HG03175 (cell line): ENCODE measurements at regions not wholly inside any gene's neighbourhood (a gene's known extent, or its start where the extent isn't known, plus 50 kb on each side); places are given as distances from the start of the nearest gene placed in this dataset.
"Not testable (repeated sequence)": the region's sequence is repeated elsewhere in the genome, so short reads cannot be mapped to it uniquely, and the experiment has no call there.

Source experiments
- ATAC-seq: cut with Tn5 transposase; IDR thresholded peaks from one replicate; pipeline ENCODE4 v1.9.1; 2021; ENCODE audit warnings: mild to moderate bottlenecking, moderate library complexity; ENCODE audit not compliant: unreplicated experiment

DNA sequence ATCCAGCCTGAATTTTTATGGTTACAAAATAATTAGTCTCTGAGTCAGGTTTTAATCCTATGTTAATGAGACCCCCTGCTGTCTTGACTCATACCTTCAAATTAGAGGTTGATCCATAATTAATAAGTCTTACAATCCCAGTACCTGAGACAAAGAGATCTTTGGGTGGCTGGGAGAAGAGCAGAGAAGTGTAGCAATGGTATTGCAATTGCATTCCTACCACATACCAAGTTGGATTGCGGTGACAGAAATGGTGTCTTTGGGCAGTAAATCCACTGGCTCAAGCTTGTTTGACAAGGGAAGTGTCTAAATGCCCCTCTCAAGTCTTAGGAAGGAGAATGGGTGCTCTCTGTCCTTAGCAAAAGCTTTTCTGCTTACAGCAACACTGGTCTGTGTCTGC lies 150.4 kb downstream of the BTBD3 start:
- ATAC-seq = no peak

DNA sequence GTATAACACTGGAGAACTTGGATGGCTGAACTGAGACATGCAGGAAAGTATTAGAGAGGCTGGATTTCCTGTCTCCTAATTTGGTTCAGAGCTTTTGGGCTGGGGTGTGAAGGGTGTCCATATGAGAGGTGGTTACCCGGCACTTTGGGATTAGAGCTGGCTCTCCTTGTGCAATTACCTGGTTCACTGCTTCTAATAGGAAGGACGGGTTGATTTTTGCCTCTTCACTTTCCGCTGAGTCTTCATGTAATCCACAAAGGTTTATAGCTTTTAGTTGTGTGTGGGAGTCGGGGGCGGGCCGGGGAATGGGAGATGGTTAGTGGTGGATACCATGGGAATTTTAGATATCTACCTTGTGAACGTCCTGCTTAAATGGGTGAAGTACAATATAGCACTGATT lies 151.5 kb downstream of the BTBD3 start:
- no peak for ATAC-seq

- ATAC-seq = no peak
These were observed 154.7 kb downstream of the BTBD3 start for GRCh38 chr20:12072221-12072953.

GRCh38 chr20:12072954-12073264 lies 155.2 kb downstream of the BTBD3 start:
- no peak for ATAC-seq

DNA sequence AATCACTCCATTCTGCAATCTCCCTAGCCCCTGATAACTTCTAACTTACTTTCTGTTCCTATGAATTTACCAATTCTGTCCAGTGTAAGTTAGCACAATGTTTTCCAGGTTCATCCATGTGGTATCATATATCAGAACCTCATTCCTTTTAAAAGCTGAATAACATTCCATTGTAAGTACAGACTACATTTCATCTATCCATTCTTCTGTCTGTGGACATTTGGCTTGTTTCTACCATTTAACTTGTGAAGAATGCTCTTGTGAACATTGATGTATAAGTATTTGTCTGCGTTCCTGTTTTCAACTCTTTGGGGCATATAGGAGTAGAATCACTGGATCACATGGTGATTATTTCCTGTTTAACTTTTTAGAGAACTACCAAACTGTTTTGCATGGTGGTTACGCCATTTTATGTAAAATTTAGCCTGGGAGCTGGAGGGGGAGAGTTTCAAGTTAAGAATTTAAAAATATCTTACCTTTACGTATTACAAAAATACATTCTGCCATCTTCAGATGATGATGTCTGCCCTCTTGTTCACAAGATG lies 156.5 kb downstream of the BTBD3 start:
- ATAC-seq = no peak

DNA sequence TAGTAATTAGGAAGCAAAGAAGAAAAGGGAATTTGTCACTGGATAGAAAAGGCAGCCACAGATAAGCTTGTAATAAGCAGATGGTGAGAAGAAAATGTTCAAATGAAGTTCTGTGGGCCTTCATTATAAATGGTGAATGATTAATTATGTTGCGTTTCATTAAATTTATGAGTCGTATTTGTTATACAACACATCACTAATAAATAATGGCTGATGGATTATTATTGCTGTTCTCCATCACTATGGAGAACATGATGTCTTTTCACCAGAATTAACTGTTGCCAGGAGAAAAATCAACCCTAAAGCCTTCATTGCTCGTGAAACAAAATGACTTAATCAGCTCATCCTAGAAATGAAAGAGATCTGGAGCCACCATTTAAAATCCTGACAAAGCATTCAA lies 158.5 kb downstream of the BTBD3 start:
- no peak for ATAC-seq

DNA sequence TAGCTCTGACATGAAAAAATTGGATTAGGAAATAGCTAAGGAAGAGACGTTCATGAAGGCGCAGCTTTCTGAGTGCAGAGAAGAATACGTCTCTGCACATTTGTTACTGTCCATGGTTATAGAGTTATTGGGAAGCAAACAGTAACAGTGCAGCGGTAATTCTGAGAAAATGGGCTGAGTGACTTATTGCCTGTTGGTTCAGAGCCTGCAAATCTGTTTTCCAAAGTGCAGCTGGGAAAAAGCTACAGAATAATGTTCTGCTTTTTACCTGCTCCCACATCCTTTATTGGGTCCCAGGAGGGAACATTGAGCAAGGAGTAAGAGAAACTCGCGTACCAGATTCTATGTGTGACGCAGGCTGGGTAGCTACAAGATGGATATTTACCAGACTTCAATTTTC lies 160.2 kb downstream of the BTBD3 start:
- ATAC-seq = no peak

- no peak for ATAC-seq
These were observed 161.8 kb downstream of the BTBD3 start for GRCh38 chr20:12079490-12079889.

DNA sequence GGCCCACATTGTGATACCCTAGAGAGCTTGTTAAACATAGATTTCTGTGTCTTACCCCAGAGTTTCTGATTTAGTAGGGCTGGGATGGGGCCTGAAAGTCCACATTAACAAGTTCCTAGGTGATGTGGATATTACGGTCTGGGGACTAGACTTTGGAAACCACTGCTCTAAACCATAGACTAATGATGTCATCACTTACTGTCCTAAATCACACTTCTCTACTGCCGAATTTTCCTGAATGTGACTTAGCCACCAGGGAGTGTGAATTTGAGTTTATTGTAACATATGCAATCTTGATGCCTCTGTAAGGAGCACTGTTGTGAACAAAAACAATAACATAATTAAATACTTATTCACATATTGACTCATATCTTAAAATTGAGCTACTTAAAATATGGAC lies 165.6 kb downstream of the BTBD3 start:
- no peak for ATAC-seq

DNA sequence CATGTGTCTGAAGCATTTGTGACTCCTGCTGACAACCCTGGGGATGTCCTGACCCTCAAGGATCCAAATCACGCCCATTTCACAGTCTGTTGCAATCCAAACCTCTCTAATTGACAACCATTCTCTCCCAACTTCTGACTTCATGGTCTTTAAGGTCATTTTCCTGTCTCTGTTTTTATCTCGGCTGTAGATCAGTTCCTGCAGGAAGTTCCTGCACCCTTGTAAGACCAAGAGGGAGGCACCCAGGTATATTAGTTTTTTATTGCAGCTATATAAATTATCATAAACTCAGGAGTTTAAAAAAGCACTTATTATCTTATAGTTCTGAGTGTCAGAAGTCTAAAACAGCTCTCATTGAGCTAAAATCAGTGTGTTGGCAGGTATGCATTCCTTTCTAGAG lies 166.8 kb downstream of the BTBD3 start:
- ATAC-seq = no peak

DNA sequence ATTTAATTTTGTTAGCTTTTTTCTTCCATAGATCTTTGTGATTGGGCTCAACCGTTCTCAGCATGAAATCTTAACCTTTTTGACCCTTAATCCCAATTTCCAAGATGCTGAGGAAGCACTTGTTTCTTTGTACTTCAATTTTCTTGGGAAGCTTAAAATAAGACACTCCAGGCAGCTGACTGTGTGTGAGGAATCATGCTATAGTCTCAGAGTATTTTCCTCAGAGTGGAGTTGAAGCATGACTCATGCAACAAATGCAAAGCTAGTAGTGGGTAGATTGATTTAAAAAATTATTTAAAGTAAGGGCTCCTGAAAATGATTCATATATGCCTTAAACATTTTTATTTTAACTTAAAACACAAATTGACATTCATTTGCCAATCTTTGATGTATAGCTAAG lies 168.7 kb downstream of the BTBD3 start:
- no peak for ATAC-seq

DNA sequence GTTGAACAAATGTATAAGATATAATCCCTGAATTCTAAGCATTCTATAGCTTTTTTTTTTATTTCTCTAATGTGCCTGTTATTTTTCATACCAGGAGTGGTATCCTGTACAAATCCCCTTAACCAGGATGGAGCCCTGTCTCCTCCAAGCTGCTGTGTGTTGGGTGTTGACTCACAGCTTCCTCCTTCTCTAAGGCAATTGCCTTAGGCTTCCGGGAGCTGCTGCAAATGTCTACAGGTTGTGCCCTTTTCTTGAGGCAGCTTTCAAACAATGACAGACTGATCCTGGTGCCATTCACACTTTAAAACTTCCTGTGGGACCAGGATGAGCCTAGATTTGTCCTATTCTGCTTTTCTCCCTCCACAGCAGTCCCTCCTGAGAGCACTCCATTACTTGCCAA lies 173.2 kb downstream of the BTBD3 start:
- no peak for ATAC-seq

DNA sequence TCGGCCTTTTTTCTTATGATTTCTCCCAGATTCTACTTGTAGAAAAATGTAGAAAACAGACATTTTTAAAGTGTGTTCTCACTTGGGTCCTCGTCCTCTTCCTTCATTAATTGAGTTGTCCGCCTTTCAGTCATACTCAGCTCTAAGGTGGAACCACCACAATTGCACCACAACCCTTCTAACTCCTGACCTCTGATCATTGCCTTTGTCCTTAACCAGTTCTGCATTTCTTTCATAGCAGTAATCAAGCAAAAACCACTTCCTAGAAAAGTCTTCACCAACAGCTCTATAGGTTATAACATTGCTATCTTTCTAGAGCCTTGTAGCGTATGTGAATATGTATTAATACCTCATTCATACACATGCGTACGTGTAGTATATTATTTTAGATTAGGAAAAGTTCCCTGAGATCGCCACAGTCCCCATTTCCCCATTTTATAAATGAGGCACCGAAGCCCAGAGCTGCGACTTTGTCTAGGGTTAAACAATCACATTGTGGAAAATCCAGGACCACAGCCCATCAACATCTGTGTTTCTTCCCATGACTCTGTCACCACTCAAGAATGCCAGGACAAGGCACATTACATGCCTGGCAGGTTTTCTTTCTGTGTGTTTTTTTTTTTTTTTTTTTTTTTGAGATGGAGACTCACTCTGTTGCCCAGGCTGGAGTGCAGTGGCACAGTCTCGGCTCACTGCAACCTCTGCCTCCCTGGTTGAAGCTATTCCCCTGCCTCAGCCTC lies 175.5 kb downstream of the BTBD3 start:
- no peak for ATAC-seq

DNA sequence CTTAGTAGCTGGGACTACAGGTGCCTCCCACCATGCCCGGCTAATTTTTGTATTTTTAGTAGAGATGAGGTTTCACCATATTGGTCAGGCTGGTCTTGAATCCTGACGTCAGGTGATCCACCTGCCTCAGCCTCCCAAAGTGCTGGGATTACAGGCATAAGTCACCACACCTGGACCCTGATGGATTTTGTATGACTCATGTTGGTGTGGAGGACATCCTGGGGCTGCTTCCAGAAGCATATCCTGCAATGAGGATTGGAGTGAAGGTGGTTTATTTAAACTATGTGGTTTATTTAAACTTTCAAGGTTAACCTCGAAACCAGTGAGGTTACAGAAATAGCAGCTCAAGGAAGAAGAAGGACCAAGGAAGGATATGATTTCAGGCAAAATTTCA lies 176.1 kb downstream of the BTBD3 start:
- not testable (repeated sequence) for ATAC-seq

GRCh38 chr20:12095180-12095920 lies 177.7 kb downstream of the BTBD3 start:
- no peak for ATAC-seq

- ATAC-seq = no peak
These were observed 180.7 kb downstream of the BTBD3 start for GRCh38 chr20:12098421-12098820.

DNA sequence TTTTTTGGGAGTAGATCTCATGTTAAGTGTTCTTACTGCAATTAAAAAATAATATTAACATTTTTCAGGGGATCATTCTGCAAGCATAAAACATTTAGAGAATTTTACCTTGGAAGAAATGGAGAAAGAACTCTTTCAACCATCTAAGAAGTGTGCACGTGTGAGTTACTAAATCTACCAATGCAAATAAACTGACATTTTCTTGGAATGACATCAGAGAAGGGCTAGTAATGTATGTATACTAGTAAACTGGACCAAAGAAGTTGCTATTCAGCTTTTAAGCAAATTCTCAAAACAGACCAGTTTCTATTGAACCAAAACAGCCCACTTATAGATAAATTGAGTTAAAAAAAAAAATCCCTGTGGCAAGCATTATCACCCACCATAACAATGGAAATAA lies 191.2 kb downstream of the BTBD3 start:
- no peak for ATAC-seq

DNA sequence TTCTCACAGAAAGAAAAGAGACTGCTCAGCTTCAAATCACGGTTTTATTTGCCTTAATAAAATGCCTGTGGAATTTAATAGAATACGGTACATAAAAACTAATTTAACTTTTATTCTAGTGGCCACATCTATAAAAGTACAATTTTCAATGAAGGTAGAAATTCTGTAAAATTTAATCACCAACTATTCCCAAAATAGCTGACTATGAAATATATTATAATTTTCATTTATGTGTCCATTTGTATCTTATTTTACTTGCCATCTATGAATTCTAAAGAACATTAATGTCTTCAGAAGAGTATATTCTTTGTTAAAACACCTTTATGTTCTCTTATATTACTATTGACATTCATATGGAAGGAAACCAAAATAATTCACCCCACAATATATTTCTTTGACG lies 192.6 kb downstream of the BTBD3 start:
- no peak for ATAC-seq

- ATAC-seq = no peak
These were observed 193.0 kb downstream of the BTBD3 start for GRCh38 chr20:12110711-12111110.

DNA sequence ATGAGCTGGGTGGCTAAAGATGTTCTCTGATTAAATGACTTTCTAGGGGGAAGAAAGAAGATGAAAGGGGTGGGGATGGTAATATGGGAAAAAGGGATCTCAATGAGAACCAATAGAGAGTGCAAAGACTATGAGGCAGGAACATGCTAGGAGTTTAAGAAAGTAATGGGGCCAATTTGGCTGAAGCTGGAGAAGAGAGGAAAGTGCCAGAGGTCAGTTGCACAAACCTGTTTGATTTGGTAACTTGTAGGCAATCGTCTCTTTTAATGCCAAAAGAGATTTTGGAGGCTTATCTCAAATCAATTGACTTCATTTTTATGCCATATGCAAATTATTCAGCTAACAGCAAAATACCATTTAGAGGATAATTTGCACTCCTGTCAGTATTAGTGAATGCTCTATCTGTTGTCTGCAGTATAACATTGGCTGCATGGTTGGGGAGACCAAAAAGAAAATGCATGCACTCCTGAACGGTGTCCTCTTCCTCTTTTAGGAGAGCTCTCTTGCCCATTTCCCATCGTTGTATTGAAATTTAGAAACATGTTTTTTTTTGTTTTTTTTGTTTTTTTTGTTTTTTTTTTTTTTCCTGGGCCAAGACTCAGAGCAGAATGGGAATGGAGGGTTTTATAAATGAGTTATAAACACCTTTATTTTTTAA lies 193.9 kb downstream of the BTBD3 start:
- no peak for ATAC-seq

- ATAC-seq = no peak
These were observed 194.4 kb downstream of the BTBD3 start for GRCh38 chr20:12112089-12112474.
